GM10266 (cell line): ENCODE measurements at regions not wholly inside any gene's neighbourhood (a gene's known extent, or its start where the extent isn't known, plus 50 kb on each side); places are given as distances from the start of the nearest gene placed in this dataset.

Source experiments
- DNase-seq: peaks from one replicate; pipeline ENCODE4 v3.0.0; 2012; ENCODE audit errors: extremely low spot score
- CTCF ChIP-seq: IDR thresholded peaks from 2 replicates; pipeline ENCODE4 v1.5.1; 2012; ENCODE audit warnings: mild to moderate bottlenecking, low read depth; ENCODE audit not compliant: control insufficient read depth, insufficient read depth; ENCODE audit errors: missing control alignments

- no peak for TF ChIP-seq CTCF
These were observed 141.1 kb upstream of the ZXDA start for GRCh38 chrX:58051346-58051745.

GRCh38 chrX:58044130-58044529 is 133.9 kb upstream of the ZXDA start:
- no peak for TF ChIP-seq CTCF

More at GRCh38 chrX:58051346-58051745, 141.1 kb upstream of the ZXDA start:
- no peak for DNase-seq

GRCh38 chrX:58025979-58026378 is 115.7 kb upstream of the ZXDA start:
- TF ChIP-seq CTCF: peak; percentile 51
- peak; percentile 2 for DNase-seq

More at GRCh38 chrX:58044130-58044529, 133.9 kb upstream of the ZXDA start:
- DNase-seq: no peak

GRCh38 chrX:57985951-57986350 is 75.7 kb upstream of the ZXDA start:
- TF ChIP-seq CTCF: no peak
- DNase-seq: no peak

- DNase-seq: no peak
- no peak for TF ChIP-seq CTCF
These were observed 74.4 kb upstream of the ZXDA start for GRCh38 chrX:57984620-57985019.

GRCh38 chrX:57977992-57978391 is 67.7 kb upstream of the ZXDA start:
- DNase-seq: no peak
- TF ChIP-seq CTCF: no peak

GRCh38 chrX:57964975-57965374 is 54.7 kb upstream of the ZXDA start:
- DNase-seq: no peak
- no peak for TF ChIP-seq CTCF
